ENCODE measurements at regions not wholly inside any gene's neighbourhood (a gene's known extent, or its start where the extent isn't known, plus 50 kb on each side); places are given as distances from the start of the nearest gene placed in this dataset.

GRCh38 chr3:79985816-79986215 lies 218.0 kb upstream of the ROBO1 start:
- TF ChIP-seq CTCF (IDR thresholded peaks at IDR 0.05) (no peak), POLR2A (IDR thresholded peaks at IDR 0.05) (no peak), EP300 (IDR thresholded peaks at IDR 0.05) (no peak), POLR2AphosphoS5 (IDR thresholded peaks at IDR 0.05) (no peak)

Data from gastroesophageal sphincter (tissue), 3 donors.